GM21528 (cell line): ENCODE measurements at regions not wholly inside any gene's neighbourhood (a gene's known extent, or its start where the extent isn't known, plus 50 kb on each side); places are given as distances from the start of the nearest gene placed in this dataset.

Experiments used
- ATAC-seq: cut with Tn5 transposase; IDR thresholded peaks from one replicate; pipeline ENCODE4 v1.9.1; 2021; ENCODE audit warnings: mild to moderate bottlenecking, moderate library complexity; ENCODE audit not compliant: unreplicated experiment, low FRiP score

GRCh38 chr18:38612904-38613303 lies 1047.3 kb upstream of the CELF4 start:
- no peak for ATAC-seq

- peak; percentile 92 for ATAC-seq
These were observed 1045.7 kb upstream of the CELF4 start for GRCh38 chr18:38611036-38611964.

GRCh38 chr18:38606841-38607240 lies 1041.2 kb upstream of the CELF4 start:
- no peak for ATAC-seq

GRCh38 chr18:38602341-38602740 lies 1036.7 kb upstream of the CELF4 start:
- ATAC-seq, result no peak

- ATAC-seq, result no peak
These were observed 1022.0 kb upstream of the CELF4 start for GRCh38 chr18:38587571-38587970.

GRCh38 chr18:38586327-38586726 lies 1020.7 kb upstream of the CELF4 start:
- no peak for ATAC-seq

- no peak for ATAC-seq
These were observed 1014.2 kb upstream of the CELF4 start for GRCh38 chr18:38579764-38580163.

GRCh38 chr18:38576916-38577315 lies 1011.3 kb upstream of the CELF4 start:
- ATAC-seq, result no peak

GRCh38 chr18:38576349-38576748 lies 1010.8 kb upstream of the CELF4 start:
- ATAC-seq, result no peak

- no peak for ATAC-seq
These were observed 1010.0 kb upstream of the CELF4 start for GRCh38 chr18:38575648-38576047.

GRCh38 chr18:38575023-38575422 lies 1009.4 kb upstream of the CELF4 start:
- no peak for ATAC-seq

GRCh38 chr18:38572554-38573111 lies 1007.0 kb upstream of the CELF4 start:
- no peak for ATAC-seq

- ATAC-seq, result no peak
These were observed 1006.1 kb upstream of the CELF4 start for GRCh38 chr18:38571651-38572050.

GRCh38 chr18:38565513-38565912 lies 999.9 kb upstream of the CELF4 start:
- no peak for ATAC-seq

GRCh38 chr18:38563396-38563980 lies 997.9 kb upstream of the CELF4 start:
- ATAC-seq, result no peak

- no peak for ATAC-seq
These were observed 991.4 kb upstream of the CELF4 start for GRCh38 chr18:38557006-38557405.

GRCh38 chr18:38552732-38553321 lies 987.2 kb upstream of the CELF4 start:
- no peak for ATAC-seq

- no peak for ATAC-seq
These were observed 986.3 kb upstream of the CELF4 start for GRCh38 chr18:38551881-38552280.

GRCh38 chr18:38545071-38545470 lies 979.5 kb upstream of the CELF4 start:
- no peak for ATAC-seq

- no peak for ATAC-seq
These were observed 974.3 kb upstream of the CELF4 start for GRCh38 chr18:38539856-38540255.

GRCh38 chr18:38539371-38539770 lies 973.8 kb upstream of the CELF4 start:
- ATAC-seq, result no peak
